HG03432 (cell line): ENCODE measurements at regions not wholly inside any gene's neighbourhood (a gene's known extent, or its start where the extent isn't known, plus 50 kb on each side); places are given as distances from the start of the nearest gene placed in this dataset.
"Not testable (repeated sequence)": the region's sequence is repeated elsewhere in the genome, so short reads cannot be mapped to it uniquely, and the experiment has no call there.

Experiments
- ATAC-seq: cut with Tn5 transposase; IDR thresholded peaks from one replicate; pipeline ENCODE4 v1.9.1; 2021; ENCODE audit warnings: mild to moderate bottlenecking, moderate library complexity; ENCODE audit not compliant: unreplicated experiment

- no peak for ATAC-seq
Observed at GRCh38 chr10:81708416-81708815, 166.6 kb upstream of the NRG3 start.

GRCh38 chr10:81708929-81709328 is 166.1 kb upstream of the NRG3 start:
- ATAC-seq, result no peak

GRCh38 chr10:81722399-81722798 is 152.6 kb upstream of the NRG3 start:
- no peak for ATAC-seq

GRCh38 chr10:81724431-81724830 is 150.6 kb upstream of the NRG3 start:
- ATAC-seq, result no peak

- no peak for ATAC-seq
Observed at GRCh38 chr10:81725851-81726250, 149.1 kb upstream of the NRG3 start.

- ATAC-seq, result no peak
Observed at GRCh38 chr10:81728692-81729091, 146.3 kb upstream of the NRG3 start.

GRCh38 chr10:81730891-81731290 is 144.1 kb upstream of the NRG3 start:
- ATAC-seq, result no peak

- no peak for ATAC-seq
Observed at GRCh38 chr10:81733542-81733941, 141.5 kb upstream of the NRG3 start.

- not testable (repeated sequence) for ATAC-seq
Observed at GRCh38 chr10:81735167-81735566, 139.8 kb upstream of the NRG3 start.

GRCh38 chr10:81759111-81759510 is 115.9 kb upstream of the NRG3 start:
- ATAC-seq, result no peak

GRCh38 chr10:81784111-81784597 is 90.8 kb upstream of the NRG3 start:
- ATAC-seq, result no peak

GRCh38 chr10:81792729-81793128 is 82.3 kb upstream of the NRG3 start:
- ATAC-seq, result no peak

- ATAC-seq, result no peak
Observed at GRCh38 chr10:81806842-81807241, 68.2 kb upstream of the NRG3 start.

GRCh38 chr10:81814842-81815241 is 60.2 kb upstream of the NRG3 start:
- no peak for ATAC-seq

GRCh38 chr10:81817596-81818170 is 57.3 kb upstream of the NRG3 start:
- ATAC-seq, result no peak

- ATAC-seq, result peak; percentile 45
Observed at GRCh38 chr10:81820418-81820817, 54.6 kb upstream of the NRG3 start.
